ENCODE measurements at regions not wholly inside any gene's neighbourhood (a gene's known extent, or its start where the extent isn't known, plus 50 kb on each side); places are given as distances from the start of the nearest gene placed in this dataset.

DNA sequence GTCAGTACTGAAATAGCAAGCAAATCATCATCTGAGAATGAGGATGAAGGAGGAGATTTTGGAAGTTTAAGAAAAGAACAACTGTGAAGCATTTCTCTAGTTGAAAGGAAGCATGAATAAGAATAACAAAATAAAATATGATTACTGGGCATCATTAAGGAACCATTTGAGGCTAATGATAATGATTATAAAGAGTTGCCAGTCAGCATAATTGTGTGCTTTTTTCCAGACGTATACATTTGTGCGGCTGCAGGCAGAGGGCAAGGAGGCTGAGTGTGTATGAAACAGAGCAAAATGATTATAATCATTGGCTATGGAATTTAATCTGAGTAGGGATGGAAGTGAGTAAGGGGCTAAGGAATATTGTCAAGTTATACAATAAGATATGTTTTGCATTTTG lies 218.7 kb upstream of the FUT9 start:
- TF ChIP-seq, protein P1, sequence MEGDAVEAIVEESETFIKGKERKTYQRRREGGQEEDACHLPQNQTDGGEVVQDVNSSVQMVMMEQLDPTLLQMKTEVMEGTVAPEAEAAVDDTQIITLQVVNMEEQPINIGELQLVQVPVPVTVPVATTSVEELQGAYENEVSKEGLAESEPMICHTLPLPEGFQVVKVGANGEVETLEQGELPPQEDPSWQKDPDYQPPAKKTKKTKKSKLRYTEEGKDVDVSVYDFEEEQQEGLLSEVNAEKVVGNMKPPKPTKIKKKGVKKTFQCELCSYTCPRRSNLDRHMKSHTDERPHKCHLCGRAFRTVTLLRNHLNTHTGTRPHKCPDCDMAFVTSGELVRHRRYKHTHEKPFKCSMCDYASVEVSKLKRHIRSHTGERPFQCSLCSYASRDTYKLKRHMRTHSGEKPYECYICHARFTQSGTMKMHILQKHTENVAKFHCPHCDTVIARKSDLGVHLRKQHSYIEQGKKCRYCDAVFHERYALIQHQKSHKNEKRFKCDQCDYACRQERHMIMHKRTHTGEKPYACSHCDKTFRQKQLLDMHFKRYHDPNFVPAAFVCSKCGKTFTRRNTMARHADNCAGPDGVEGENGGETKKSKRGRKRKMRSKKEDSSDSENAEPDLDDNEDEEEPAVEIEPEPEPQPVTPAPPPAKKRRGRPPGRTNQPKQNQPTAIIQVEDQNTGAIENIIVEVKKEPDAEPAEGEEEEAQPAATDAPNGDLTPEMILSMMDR (IDR thresholded peaks at IDR 0.05): no peak
- no peak for TF ChIP-seq POLR2A (IDR thresholded peaks at IDR 0.05)

Measured in heart left ventricle (tissue), 13 donors.